ENCODE measurements at regions not wholly inside any gene's neighbourhood (a gene's known extent, or its start where the extent isn't known, plus 50 kb on each side); places are given as distances from the start of the nearest gene placed in this dataset.
A peak's percentile ranks its signal among the peaks of the same experiment; 100 is the strongest.

DNA sequence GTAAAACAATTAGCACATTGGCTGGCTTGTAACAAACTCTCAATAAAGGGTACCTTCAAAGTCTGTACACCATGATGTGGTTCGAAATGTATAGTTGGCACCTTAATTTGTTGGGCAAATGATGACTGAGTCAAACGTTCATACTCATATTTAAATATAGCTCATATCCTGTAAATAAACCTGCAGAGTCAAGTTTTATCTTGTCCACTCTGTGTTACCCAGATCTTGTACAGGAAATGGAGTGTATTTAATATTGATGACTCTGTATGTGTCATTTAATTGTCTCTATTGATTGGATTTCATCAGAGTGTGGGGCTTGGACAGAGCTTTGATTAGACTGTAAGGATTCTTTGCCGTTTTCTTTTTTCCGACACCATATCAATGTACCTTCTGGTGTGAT lies 805.6 kb upstream of the ZEB2 start:
- no peaks in the 10 kb centered on the region for H3K27me3 ChIP-seq (ENCODE audit: insufficient read depth, poor library complexity, severe bottlenecking)
- peak; percentile 96 for ATAC-seq (ENCODE audit: low read depth)
- peak overlapping the region; percentile 35 for H3K27ac ChIP-seq (ENCODE audit: poor library complexity, severe bottlenecking)
- TF ChIP-seq, protein P1, sequence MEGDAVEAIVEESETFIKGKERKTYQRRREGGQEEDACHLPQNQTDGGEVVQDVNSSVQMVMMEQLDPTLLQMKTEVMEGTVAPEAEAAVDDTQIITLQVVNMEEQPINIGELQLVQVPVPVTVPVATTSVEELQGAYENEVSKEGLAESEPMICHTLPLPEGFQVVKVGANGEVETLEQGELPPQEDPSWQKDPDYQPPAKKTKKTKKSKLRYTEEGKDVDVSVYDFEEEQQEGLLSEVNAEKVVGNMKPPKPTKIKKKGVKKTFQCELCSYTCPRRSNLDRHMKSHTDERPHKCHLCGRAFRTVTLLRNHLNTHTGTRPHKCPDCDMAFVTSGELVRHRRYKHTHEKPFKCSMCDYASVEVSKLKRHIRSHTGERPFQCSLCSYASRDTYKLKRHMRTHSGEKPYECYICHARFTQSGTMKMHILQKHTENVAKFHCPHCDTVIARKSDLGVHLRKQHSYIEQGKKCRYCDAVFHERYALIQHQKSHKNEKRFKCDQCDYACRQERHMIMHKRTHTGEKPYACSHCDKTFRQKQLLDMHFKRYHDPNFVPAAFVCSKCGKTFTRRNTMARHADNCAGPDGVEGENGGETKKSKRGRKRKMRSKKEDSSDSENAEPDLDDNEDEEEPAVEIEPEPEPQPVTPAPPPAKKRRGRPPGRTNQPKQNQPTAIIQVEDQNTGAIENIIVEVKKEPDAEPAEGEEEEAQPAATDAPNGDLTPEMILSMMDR (IDR thresholded peaks at IDR 0.05; ENCODE audit: poor library complexity, severe bottlenecking), result no peak
- no peaks in the 10 kb centered on the region for H3K9me3 ChIP-seq (ENCODE audit: severe bottlenecking)
- no peak overlapping the region for H3K4me3 ChIP-seq (ENCODE audit: severe bottlenecking)
- H3K36me3 ChIP-seq (ENCODE audit: low read depth), result no peaks in the 10 kb centered on the region
- peaks cover 17% of the 10 kb centered on the region for H3K4me1 ChIP-seq (ENCODE audit: insufficient read depth, poor library complexity, severe bottlenecking)
- no peak for DNase-seq (ENCODE audit: low spot score)

DNA sequence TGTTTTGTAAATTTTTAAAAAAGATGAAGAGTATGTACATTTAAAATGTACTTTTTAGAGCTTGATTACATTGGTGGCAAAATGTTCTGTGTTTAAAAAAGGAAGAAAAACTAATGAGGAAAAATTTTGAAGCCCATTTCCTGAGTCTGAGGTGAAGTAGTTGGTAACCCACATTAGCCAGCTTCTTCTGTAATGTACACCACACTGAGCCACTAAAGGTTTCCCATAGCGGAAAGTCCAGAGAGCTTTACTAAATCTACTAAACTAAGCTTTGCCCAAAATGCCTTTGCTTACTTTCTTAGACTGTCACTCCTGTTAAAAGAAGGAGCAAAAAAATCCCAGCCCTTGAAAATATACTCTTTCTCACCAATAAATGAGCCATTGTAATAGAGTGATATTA lies 804.8 kb upstream of the ZEB2 start:
- peaks cover 17% of the 10 kb centered on the region for H3K4me1 ChIP-seq (ENCODE audit: insufficient read depth, poor library complexity, severe bottlenecking)
- H3K9me3 ChIP-seq (ENCODE audit: severe bottlenecking), result no peaks in the 10 kb centered on the region
- H3K27me3 ChIP-seq (ENCODE audit: insufficient read depth, poor library complexity, severe bottlenecking), result no peaks in the 10 kb centered on the region
- H3K4me3 ChIP-seq (ENCODE audit: severe bottlenecking), result no peak overlapping the region
- ATAC-seq (ENCODE audit: low read depth) (no peak), DNase-seq (ENCODE audit: low spot score) (no peak)
- H3K36me3 ChIP-seq (ENCODE audit: low read depth), result no peaks in the 10 kb centered on the region
- TF ChIP-seq, protein P1 (IDR thresholded peaks at IDR 0.05; ENCODE audit: poor library complexity, severe bottlenecking), result no peak
- peak overlapping the region; percentile 35 for H3K27ac ChIP-seq (ENCODE audit: poor library complexity, severe bottlenecking)

GRCh38 chr2:145323512-145323911 lies 803.6 kb upstream of the ZEB2 start:
- no peaks in the 10 kb centered on the region for H3K27me3 ChIP-seq (ENCODE audit: insufficient read depth, poor library complexity, severe bottlenecking)
- ATAC-seq (ENCODE audit: low read depth) (peak; percentile 71), DNase-seq (ENCODE audit: low spot score) (no peak)
- no peaks in the 10 kb centered on the region for H3K9me3 ChIP-seq (ENCODE audit: severe bottlenecking)
- no peaks in the 10 kb centered on the region for H3K36me3 ChIP-seq (ENCODE audit: low read depth)
- H3K27ac ChIP-seq (ENCODE audit: poor library complexity, severe bottlenecking), result peak overlapping the region; percentile 4
- peaks cover 17% of the 10 kb centered on the region for H3K4me1 ChIP-seq (ENCODE audit: insufficient read depth, poor library complexity, severe bottlenecking)
- no peak overlapping the region for H3K4me3 ChIP-seq (ENCODE audit: severe bottlenecking)
- TF ChIP-seq, protein P1 (IDR thresholded peaks at IDR 0.05; ENCODE audit: poor library complexity, severe bottlenecking), result no peak

DNA sequence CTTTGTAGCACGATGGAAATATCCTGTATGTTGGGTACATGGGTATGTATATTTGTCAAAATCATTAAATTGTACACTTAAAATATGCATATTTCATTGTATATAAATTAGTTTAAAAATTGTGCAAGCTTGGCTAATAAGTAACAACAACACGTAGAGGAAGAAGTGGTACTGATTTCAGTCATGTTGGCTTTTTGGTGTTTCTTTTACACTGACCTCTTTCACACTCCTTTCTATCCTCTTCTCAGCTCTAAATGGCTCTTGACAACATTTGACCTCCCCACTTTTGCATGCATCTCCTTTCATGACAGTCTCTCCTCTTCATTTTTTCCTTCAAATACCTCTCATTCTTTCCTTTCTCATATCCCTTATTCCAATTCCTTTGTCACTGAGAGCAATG lies 801.4 kb upstream of the ZEB2 start:
- TF ChIP-seq, protein P1 (IDR thresholded peaks at IDR 0.05; ENCODE audit: poor library complexity, severe bottlenecking), result no peak
- Histone ChIP-seq H3K27ac (ENCODE audit: poor library complexity, severe bottlenecking) (no peak overlapping the region), H3K36me3 (ENCODE audit: low read depth) (no peaks in the 10 kb centered on the region), H3K4me1 (ENCODE audit: insufficient read depth, poor library complexity, severe bottlenecking) (peaks cover 21% of the 10 kb centered on the region), H3K4me3 (ENCODE audit: severe bottlenecking) (no peak overlapping the region), H3K27me3 (ENCODE audit: insufficient read depth, poor library complexity, severe bottlenecking) (no peaks in the 10 kb centered on the region), H3K9me3 (ENCODE audit: severe bottlenecking) (no peaks in the 10 kb centered on the region)
- DNase-seq (ENCODE audit: low spot score), result no peak
- ATAC-seq (ENCODE audit: low read depth), result no peak

GRCh38 chr2:145316496-145316895 lies 796.6 kb upstream of the ZEB2 start:
- TF ChIP-seq, protein P1 (IDR thresholded peaks at IDR 0.05; ENCODE audit: poor library complexity, severe bottlenecking), result no peak
- Histone ChIP-seq H3K36me3 (ENCODE audit: low read depth) (no peaks in the 10 kb centered on the region), H3K4me3 (ENCODE audit: severe bottlenecking) (no peak overlapping the region), H3K27ac (ENCODE audit: poor library complexity, severe bottlenecking) (no peak overlapping the region), H3K4me1 (ENCODE audit: insufficient read depth, poor library complexity, severe bottlenecking) (peaks cover 5% of the 10 kb centered on the region), H3K9me3 (ENCODE audit: severe bottlenecking) (no peaks in the 10 kb centered on the region), H3K27me3 (ENCODE audit: insufficient read depth, poor library complexity, severe bottlenecking) (no peaks in the 10 kb centered on the region)
- DNase-seq (ENCODE audit: low spot score) (no peak), ATAC-seq (ENCODE audit: low read depth) (no peak)

Measured in RWPE2 (cell line).